H4 (cell line): ENCODE measurements at regions not wholly inside any gene's neighbourhood (a gene's known extent, or its start where the extent isn't known, plus 50 kb on each side); places are given as distances from the start of the nearest gene placed in this dataset.

Experiments used
- DNase-seq: peaks from one replicate; pipeline ENCODE4 v3.0.0-alpha.2; 2015; ENCODE audit warnings: low spot score

GRCh38 chrX:40485102-40485826, 95.5 kb upstream of the ATP6AP2 start:
- no peak for DNase-seq

- no peak for DNase-seq
Observed at GRCh38 chrX:40484408-40485091, 96.2 kb upstream of the ATP6AP2 start.

GRCh38 chrX:40483502-40483901, 97.3 kb upstream of the ATP6AP2 start:
- no peak for DNase-seq

GRCh38 chrX:40479777-40480318, 100.9 kb upstream of the ATP6AP2 start:
- DNase-seq, result no peak

- DNase-seq, result no peak
Observed at GRCh38 chrX:40478474-40479065, 102.2 kb upstream of the ATP6AP2 start.

- DNase-seq, result no peak
Observed at GRCh38 chrX:40476958-40477357, 103.8 kb upstream of the ATP6AP2 start.

GRCh38 chrX:40474645-40475044, 106.1 kb upstream of the ATP6AP2 start:
- DNase-seq, result no peak

GRCh38 chrX:40474205-40474626, 106.6 kb upstream of the ATP6AP2 start:
- no peak for DNase-seq

GRCh38 chrX:40473460-40474204, 107.1 kb upstream of the ATP6AP2 start:
- DNase-seq, result no peak

- peak; percentile 39 for DNase-seq
Observed at GRCh38 chrX:40471965-40472648, 108.7 kb upstream of the ATP6AP2 start.

- no peak for DNase-seq
Observed at GRCh38 chrX:40470830-40471429, 109.8 kb upstream of the ATP6AP2 start.

GRCh38 chrX:40469316-40469715, 111.5 kb upstream of the ATP6AP2 start:
- DNase-seq, result no peak

- DNase-seq, result peak; percentile 69
Observed at GRCh38 chrX:40468033-40468846, 112.5 kb upstream of the ATP6AP2 start.

- DNase-seq, result no peak
Observed at GRCh38 chrX:40467454-40467853, 113.3 kb upstream of the ATP6AP2 start.

- peak; percentile 14 for DNase-seq
Observed at GRCh38 chrX:40465735-40466551, 114.8 kb upstream of the ATP6AP2 start.

- DNase-seq, result no peak
Observed at GRCh38 chrX:40462795-40463194, 118.0 kb upstream of the ATP6AP2 start.

- DNase-seq, result no peak
Observed at GRCh38 chrX:40460926-40461325, 119.8 kb upstream of the ATP6AP2 start.

- no peak for DNase-seq
Observed at GRCh38 chrX:40459571-40460158, 121.1 kb upstream of the ATP6AP2 start.

- DNase-seq, result no peak
Observed at GRCh38 chrX:40457406-40457805, 123.4 kb upstream of the ATP6AP2 start.
